ENCODE measurements at regions not wholly inside any gene's neighbourhood (a gene's known extent, or its start where the extent isn't known, plus 50 kb on each side); places are given as distances from the start of the nearest gene placed in this dataset.

DNA sequence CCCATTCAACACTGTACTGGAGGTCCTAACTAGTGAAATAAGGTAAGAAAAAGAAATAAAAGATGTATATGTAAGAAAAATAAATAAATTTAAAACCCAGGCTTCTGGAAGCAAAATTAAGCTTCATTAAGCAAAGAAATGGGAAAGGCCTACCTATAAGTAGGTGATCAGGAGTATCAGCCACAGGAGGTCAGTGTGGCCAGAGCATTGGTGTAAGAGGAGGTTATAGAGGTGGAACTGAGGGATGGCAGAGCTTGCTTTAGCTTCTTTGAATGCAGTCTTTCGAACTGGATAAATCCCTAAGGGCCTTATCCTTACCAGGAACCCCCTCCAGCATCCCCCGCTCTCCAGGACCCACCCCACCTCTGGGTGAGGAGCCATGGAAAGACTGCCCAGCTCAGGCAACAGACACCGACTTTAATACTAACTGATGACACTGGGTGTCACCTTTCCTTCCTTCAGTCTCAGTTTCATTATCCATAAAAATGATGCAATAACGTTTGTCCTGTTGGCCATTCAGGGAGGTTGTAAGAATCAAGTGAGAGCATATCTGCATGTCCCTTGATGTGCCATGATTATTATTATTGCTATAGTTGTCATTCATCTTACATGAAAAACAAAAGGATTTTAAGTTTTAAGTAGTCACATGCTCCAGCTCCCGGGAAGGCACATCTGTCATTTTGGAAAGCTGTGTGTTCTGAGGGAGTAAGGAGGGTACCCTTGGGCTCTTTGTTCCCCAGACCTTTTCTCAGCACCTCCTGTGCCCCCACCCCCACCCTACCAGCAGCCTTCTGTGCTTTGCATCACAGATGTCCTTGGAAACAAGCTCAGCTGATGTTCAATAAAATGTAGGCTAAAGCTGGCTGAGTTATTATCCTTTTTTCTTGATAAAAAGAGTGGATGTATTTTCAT lies 50.8 kb upstream of the CTNNA1 start:
- Mint-ChIP-seq H3K27me3 (peaks cover 22% of the 10 kb centered on the region), H3K27ac (no peak overlapping the region), H3K9me3 (peaks cover 3% of the 10 kb centered on the region), H3K36me3 (ENCODE audit: low read depth) (no peaks in the 10 kb centered on the region), H3K4me1 (no peaks in the 10 kb centered on the region), H3K4me3 (no peak overlapping the region)
- TF ChIP-seq, protein P1, sequence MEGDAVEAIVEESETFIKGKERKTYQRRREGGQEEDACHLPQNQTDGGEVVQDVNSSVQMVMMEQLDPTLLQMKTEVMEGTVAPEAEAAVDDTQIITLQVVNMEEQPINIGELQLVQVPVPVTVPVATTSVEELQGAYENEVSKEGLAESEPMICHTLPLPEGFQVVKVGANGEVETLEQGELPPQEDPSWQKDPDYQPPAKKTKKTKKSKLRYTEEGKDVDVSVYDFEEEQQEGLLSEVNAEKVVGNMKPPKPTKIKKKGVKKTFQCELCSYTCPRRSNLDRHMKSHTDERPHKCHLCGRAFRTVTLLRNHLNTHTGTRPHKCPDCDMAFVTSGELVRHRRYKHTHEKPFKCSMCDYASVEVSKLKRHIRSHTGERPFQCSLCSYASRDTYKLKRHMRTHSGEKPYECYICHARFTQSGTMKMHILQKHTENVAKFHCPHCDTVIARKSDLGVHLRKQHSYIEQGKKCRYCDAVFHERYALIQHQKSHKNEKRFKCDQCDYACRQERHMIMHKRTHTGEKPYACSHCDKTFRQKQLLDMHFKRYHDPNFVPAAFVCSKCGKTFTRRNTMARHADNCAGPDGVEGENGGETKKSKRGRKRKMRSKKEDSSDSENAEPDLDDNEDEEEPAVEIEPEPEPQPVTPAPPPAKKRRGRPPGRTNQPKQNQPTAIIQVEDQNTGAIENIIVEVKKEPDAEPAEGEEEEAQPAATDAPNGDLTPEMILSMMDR (IDR thresholded peaks at IDR 0.05): no peak
- CTCF ChIA-PET: no interaction called here
- POLR2A ChIA-PET: no interaction called here
- no peak for DNase-seq
- ATAC-seq (ENCODE audit: low read depth): no peak
- intact Hi-C loops (cut with micrococcal nuclease): no loop called here

DNA sequence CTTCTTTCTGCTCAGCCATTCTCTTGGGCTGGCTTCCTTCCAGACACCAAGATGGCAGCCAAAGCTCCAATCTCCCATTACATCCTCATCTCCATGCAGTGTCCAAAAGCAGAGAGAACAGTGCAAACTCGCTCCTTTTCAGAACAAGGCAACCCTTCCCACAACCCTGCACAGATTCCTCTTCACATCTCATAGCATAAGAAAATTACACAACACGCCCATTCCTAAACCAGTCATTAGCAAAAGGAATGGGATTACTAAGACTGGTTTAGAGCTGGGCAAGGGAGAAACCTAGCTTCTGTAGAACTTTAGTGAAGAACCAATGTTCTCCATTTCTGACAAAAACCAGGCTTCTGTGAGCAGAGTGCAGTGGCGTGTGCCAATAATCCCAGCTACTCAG lies 51.5 kb upstream of the CTNNA1 start:
- H3K9me3 Mint-ChIP-seq: peaks cover 3% of the 10 kb centered on the region
- DNase-seq: no peak
- intact Hi-C loops (cut with micrococcal nuclease): no loop called here
- ChIA-PET CTCF (interaction anchor here (0.6 kb wide), 1 partner anchor 31 kb away, joined by 3 read pairs; no protein-coding TSS in a partner anchor), POLR2A (no interaction called here)
- H3K4me3 Mint-ChIP-seq: no peak overlapping the region
- TF ChIP-seq, protein P1 (IDR thresholded peaks at IDR 0.05): no peak
- H3K36me3 Mint-ChIP-seq (ENCODE audit: low read depth): no peaks in the 10 kb centered on the region
- H3K27ac Mint-ChIP-seq: no peak overlapping the region
- H3K27me3 Mint-ChIP-seq: peaks cover 21% of the 10 kb centered on the region
- no peak for ATAC-seq (ENCODE audit: low read depth)
- no peaks in the 10 kb centered on the region for H3K4me1 Mint-ChIP-seq

DNA sequence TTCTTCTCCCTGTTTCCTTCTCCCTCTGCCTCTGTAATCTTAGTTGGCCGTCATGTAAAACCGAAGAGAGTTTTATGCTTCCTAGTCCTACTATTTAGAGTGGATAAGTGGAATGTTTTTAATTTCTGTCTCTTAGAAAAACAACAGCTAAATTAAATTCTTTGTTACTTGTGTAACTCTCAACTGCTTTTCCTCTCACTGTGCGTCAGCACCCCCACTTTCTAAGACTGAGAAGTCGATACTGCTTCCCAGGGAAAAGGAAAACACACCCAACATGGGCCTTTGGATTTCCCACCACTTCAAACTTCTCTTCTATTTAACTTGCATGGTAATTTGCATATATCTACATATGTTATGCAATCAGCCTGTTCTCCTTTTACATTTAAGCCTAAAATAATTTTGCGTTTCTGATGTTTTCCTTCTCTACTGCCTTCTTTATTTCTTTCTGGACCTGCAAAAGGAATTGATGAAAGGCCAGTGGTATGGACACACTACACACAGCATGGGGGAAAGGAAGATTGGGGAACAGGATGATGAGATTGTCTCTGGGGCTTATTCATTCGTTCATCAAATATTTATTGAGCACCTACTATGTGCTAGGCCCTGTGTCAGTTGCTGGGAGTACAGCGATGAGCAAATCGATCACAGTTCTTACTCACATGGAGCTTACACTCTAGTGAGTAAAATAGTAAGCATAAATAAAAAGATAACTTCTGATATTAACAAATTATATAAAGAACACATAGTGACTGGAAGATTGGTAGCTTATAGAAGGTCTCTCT lies 52.5 kb upstream of the CTNNA1 start:
- no peaks in the 10 kb centered on the region for H3K4me1 Mint-ChIP-seq
- CTCF ChIA-PET: interaction anchor here (0.6 kb wide), 1 partner anchor 30 kb away, joined by 3 read pairs; no protein-coding TSS in a partner anchor
- intact Hi-C loops (cut with micrococcal nuclease): no loop called here
- DNase-seq: no peak
- H3K9me3 Mint-ChIP-seq: peaks cover 3% of the 10 kb centered on the region
- H3K27ac Mint-ChIP-seq: no peak overlapping the region
- ATAC-seq (ENCODE audit: low read depth): no peak
- peaks cover 20% of the 10 kb centered on the region for H3K27me3 Mint-ChIP-seq
- POLR2A ChIA-PET: no interaction called here
- H3K36me3 Mint-ChIP-seq (ENCODE audit: low read depth): no peaks in the 10 kb centered on the region
- TF ChIP-seq, protein P1 (IDR thresholded peaks at IDR 0.05): no peak
- no peak overlapping the region for H3K4me3 Mint-ChIP-seq

DNA sequence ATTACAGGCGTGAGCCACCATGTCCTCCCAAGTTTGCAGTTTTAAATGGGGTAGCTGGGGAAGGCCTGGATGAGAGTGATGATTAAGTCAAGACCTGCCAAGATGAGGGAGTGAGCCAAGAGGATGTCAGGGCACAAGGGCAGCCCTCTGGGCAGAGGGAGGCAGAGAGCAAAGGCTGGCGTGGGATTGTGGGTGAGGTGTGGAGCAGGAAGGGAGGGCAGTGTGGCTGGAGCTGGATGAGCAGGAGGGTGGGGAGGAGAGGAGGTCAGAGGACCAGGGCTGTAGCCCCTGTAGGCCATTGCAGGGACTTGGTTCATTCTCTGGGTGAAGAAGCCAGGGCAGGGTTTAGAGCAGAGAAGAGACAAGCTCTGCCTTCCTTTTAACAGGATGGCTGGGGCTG lies 53.7 kb upstream of the CTNNA1 start:
- no peaks in the 10 kb centered on the region for H3K4me1 Mint-ChIP-seq
- ATAC-seq (ENCODE audit: low read depth): no peak
- no peak overlapping the region for H3K4me3 Mint-ChIP-seq
- ChIA-PET CTCF (no interaction called here), POLR2A (no interaction called here)
- peaks cover 3% of the 10 kb centered on the region for H3K9me3 Mint-ChIP-seq
- intact Hi-C loops (cut with micrococcal nuclease): loop anchor here (5.0 kb wide), 1 partner anchor 1628 kb away; no protein-coding TSS in a partner anchor
- TF ChIP-seq, protein P1 (IDR thresholded peaks at IDR 0.05): no peak
- H3K27me3 Mint-ChIP-seq: peaks cover 22% of the 10 kb centered on the region
- no peak overlapping the region for H3K27ac Mint-ChIP-seq
- H3K36me3 Mint-ChIP-seq (ENCODE audit: low read depth): no peaks in the 10 kb centered on the region
- DNase-seq: no peak

DNA sequence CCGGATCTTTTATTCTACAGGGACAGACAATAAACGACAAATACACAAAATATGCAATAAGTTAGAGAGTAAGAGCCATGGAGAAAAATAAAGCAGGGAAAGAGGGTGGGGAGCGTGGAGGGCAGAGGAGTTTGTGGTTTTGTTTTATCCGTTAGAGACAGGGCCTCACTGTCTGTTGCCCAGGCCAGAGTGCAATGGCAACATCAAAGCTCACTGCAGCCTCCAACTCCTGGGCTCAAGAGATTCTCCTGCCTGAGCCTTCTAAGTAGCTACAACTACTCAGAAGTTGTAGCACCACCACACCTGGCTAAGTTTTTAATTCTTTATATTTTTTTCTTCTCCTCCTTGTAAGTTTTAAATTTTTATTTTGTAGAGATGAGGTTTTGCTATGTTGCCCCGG lies 54.5 kb upstream of the CTNNA1 start:
- ChIA-PET POLR2A (no interaction called here), CTCF (no interaction called here)
- Mint-ChIP-seq H3K4me1 (no peaks in the 10 kb centered on the region), H3K27ac (no peak overlapping the region), H3K36me3 (ENCODE audit: low read depth) (no peaks in the 10 kb centered on the region), H3K27me3 (peaks cover 22% of the 10 kb centered on the region), H3K4me3 (no peak overlapping the region), H3K9me3 (peaks cover 3% of the 10 kb centered on the region)
- ATAC-seq (ENCODE audit: low read depth) (no peak), DNase-seq (no peak)
- TF ChIP-seq, protein P1 (IDR thresholded peaks at IDR 0.05): no peak
- intact Hi-C loops (cut with micrococcal nuclease): loop anchor here (5.0 kb wide), 1 partner anchor 1629 kb away; no protein-coding TSS in a partner anchor

Measured in activated B cell treated with CpG ODN at 0.5 μM for 24 hours (primary cell).